Dedifferentiated amniotic fluid mesenchymal stem cell (primary cell): ENCODE measurements at regions not wholly inside any gene's neighbourhood (a gene's known extent, or its start where the extent isn't known, plus 50 kb on each side); places are given as distances from the start of the nearest gene placed in this dataset.
"Not testable (repeated sequence)": the region's sequence is repeated elsewhere in the genome, so short reads cannot be mapped to it uniquely, and the experiment has no call there.

Experiments used
- DNase-seq: peaks from one replicate; pipeline ENCODE4 v3.0.0-alpha.2; 2016; ENCODE audit errors: extremely low spot score

- DNase-seq = no peak
Measured at GRCh38 chr22:48629631-48630432, 1197.8 kb downstream of the BRD1 start.

GRCh38 chr22:48628891-48629543 is 1198.7 kb downstream of the BRD1 start:
- no peak for DNase-seq

GRCh38 chr22:48627966-48628365 is 1199.7 kb downstream of the BRD1 start:
- DNase-seq = no peak

- DNase-seq = no peak
Measured at GRCh38 chr22:48627203-48627602, 1200.5 kb downstream of the BRD1 start.

GRCh38 chr22:48624401-48624800 is 1203.3 kb downstream of the BRD1 start:
- DNase-seq = no peak

GRCh38 chr22:48622891-48623545 is 1204.7 kb downstream of the BRD1 start:
- DNase-seq = no peak

GRCh38 chr22:48621085-48621484 is 1206.6 kb downstream of the BRD1 start:
- no peak for DNase-seq

GRCh38 chr22:48620460-48620859 is 1207.2 kb downstream of the BRD1 start:
- not testable (repeated sequence) for DNase-seq

GRCh38 chr22:48619721-48620120 is 1208.0 kb downstream of the BRD1 start:
- DNase-seq = no peak

- DNase-seq = no peak
Measured at GRCh38 chr22:48618326-48618725, 1209.3 kb downstream of the BRD1 start.

- no peak for DNase-seq
Measured at GRCh38 chr22:48616656-48617055, 1211.0 kb downstream of the BRD1 start.

- DNase-seq = no peak
Measured at GRCh38 chr22:48615171-48616008, 1212.3 kb downstream of the BRD1 start.

GRCh38 chr22:48613566-48614200 is 1214.0 kb downstream of the BRD1 start:
- DNase-seq = no peak

GRCh38 chr22:48612077-48612995 is 1215.3 kb downstream of the BRD1 start:
- DNase-seq = no peak

- no peak for DNase-seq
Measured at GRCh38 chr22:48609279-48609865, 1218.3 kb downstream of the BRD1 start.

GRCh38 chr22:48607901-48608662 is 1219.6 kb downstream of the BRD1 start:
- no peak for DNase-seq

- no peak for DNase-seq
Measured at GRCh38 chr22:48606684-48607307, 1220.9 kb downstream of the BRD1 start.

GRCh38 chr22:48605856-48606481 is 1221.7 kb downstream of the BRD1 start:
- DNase-seq = no peak
